GM10248 (cell line): ENCODE measurements at regions not wholly inside any gene's neighbourhood (a gene's known extent, or its start where the extent isn't known, plus 50 kb on each side); places are given as distances from the start of the nearest gene placed in this dataset.

ENCODE experiments used
- CTCF ChIA-PET: fragments of 300-600 bp; sonication (Branson Sonifier 250); formaldehyde crosslinking; extraction: SDS; loops from one replicate; lab custom pipeline; 2021; ENCODE audit warnings: antibody characterized with exemption; lab: Yijun Ruan, JAX
- POLR2A ChIA-PET: fragments of 350-650 bp; sonication (Branson Sonifier 250); formaldehyde crosslinking; extraction: SDS; loops from one replicate; lab custom pipeline; 2020; ENCODE audit warnings: antibody characterized with exemption; lab: Yijun Ruan, JAX
- DNase-seq: peaks from one replicate; pipeline ENCODE4 v3.0.0; 2012; ENCODE audit errors: extremely low spot score
- TF ChIP-seq, protein P1 (sequence below): IDR thresholded peaks from 2 replicates; pipeline ENCODE4 v1.5.1; 2012; ENCODE audit warnings: mild to moderate bottlenecking, low read depth; ENCODE audit errors: extremely low read depth, missing control alignments, control extremely low read depth

DNA sequence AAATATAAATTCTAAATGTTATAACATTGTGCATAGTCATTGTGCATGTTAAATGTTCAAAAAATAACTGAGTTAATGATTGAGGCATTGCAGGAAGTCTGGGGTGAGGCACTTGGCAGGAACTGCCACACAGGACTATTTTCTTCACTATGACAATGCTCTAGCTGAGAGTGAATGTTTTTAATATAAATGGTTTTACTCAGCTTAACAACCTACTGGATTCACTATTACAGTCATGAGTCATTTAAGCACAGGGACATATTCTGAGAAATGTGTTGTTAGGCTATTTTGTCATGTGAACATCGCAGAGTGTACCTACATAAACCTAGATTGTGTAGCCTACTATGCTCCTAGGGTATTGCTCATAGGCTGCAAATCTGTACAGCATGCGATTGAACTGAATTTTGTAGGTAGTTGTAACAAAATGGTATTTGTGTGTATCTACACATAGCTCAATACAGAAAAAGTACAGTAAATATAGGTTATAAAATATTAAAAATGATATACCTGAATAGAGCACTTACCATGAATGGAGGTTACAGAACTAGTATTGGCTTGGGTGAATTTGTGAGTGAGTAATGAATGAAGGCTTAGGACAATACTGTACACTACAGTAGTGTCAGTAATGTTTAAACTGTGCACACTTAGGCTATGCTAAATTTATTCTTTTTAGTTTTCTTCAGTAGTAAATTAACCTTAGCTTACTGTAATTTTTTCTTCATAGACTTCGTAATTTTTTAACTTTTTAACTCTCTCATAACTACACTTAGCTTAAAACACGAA is 346.1 kb upstream of the PTGER4 start:
- POLR2A ChIA-PET = no interaction called here
- DNase-seq = no peak
- TF ChIP-seq, protein P1, sequence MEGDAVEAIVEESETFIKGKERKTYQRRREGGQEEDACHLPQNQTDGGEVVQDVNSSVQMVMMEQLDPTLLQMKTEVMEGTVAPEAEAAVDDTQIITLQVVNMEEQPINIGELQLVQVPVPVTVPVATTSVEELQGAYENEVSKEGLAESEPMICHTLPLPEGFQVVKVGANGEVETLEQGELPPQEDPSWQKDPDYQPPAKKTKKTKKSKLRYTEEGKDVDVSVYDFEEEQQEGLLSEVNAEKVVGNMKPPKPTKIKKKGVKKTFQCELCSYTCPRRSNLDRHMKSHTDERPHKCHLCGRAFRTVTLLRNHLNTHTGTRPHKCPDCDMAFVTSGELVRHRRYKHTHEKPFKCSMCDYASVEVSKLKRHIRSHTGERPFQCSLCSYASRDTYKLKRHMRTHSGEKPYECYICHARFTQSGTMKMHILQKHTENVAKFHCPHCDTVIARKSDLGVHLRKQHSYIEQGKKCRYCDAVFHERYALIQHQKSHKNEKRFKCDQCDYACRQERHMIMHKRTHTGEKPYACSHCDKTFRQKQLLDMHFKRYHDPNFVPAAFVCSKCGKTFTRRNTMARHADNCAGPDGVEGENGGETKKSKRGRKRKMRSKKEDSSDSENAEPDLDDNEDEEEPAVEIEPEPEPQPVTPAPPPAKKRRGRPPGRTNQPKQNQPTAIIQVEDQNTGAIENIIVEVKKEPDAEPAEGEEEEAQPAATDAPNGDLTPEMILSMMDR = no peak

GRCh38 chr5:40332970-40333369 is 346.7 kb upstream of the PTGER4 start:
- TF ChIP-seq, protein P1 = no peak
- DNase-seq = no peak
- CTCF ChIA-PET = no interaction called here
- POLR2A ChIA-PET = no interaction called here

More for the DNA sequence above, 346.1 kb upstream of the PTGER4 start:
- CTCF ChIA-PET = no interaction called here

- TF ChIP-seq, protein P1 = no peak
- CTCF ChIA-PET = no interaction called here
- POLR2A ChIA-PET = no interaction called here
Measured at GRCh38 chr5:40331616-40332015, 348.1 kb upstream of the PTGER4 start.

GRCh38 chr5:40321514-40321913 is 358.2 kb upstream of the PTGER4 start:
- ChIA-PET POLR2A (no interaction called here), CTCF (no interaction called here)
- TF ChIP-seq, protein P1 = no peak
- no peak for DNase-seq

More at GRCh38 chr5:40331616-40332015, 348.1 kb upstream of the PTGER4 start:
- no peak for DNase-seq

- POLR2A ChIA-PET = no interaction called here
- TF ChIP-seq, protein P1 = no peak
- DNase-seq = no peak
- CTCF ChIA-PET = interaction anchor here (1.1 kb wide), 1 partner anchor 8 kb away, joined by 3 read pairs; no protein-coding TSS in a partner anchor
Measured at GRCh38 chr5:40318395-40318794, 361.3 kb upstream of the PTGER4 start.

GRCh38 chr5:40317023-40317422 is 362.7 kb upstream of the PTGER4 start:
- ChIA-PET CTCF (interaction anchor here (1.1 kb wide), 1 partner anchor 9 kb away, joined by 3 read pairs; no protein-coding TSS in a partner anchor), POLR2A (no interaction called here)
- DNase-seq = no peak
- TF ChIP-seq, protein P1 = no peak
